DND-41 (cell line): ENCODE measurements at regions not wholly inside any gene's neighbourhood (a gene's known extent, or its start where the extent isn't known, plus 50 kb on each side); places are given as distances from the start of the nearest gene placed in this dataset.

Experiments
- ATAC-seq: fragments of 200-7000 bp; cut with Tn5 transposase; 3 replicates; pipeline ENCODE4 v1.9.1; 2021; ENCODE audit warnings: low read depth; ENCODE audit not compliant: insufficient read depth
- DNase-seq: peaks from one replicate; pipeline ENCODE4 v3.0.0-alpha.2; 2020
- H2AFZ ChIP-seq: 2 replicates; pipeline ENCODE4 v1.6.0; 2012; ENCODE audit warnings: low read depth, low read length
- H3K27ac ChIP-seq: 2 replicates; pipeline ENCODE4 v1.5.1; 2012; ENCODE audit warnings: low read length, inconsistent platforms
- H3K27me3 ChIP-seq: fragments of 200-600 bp; sonication (generic); 2 replicates; pipeline ENCODE4 v1.6.0; 2012; ENCODE audit warnings: low read length, mild to moderate bottlenecking, inconsistent platforms; ENCODE audit not compliant: insufficient read depth, poor library complexity
- H3K36me3 ChIP-seq: 2 replicates; pipeline ENCODE4 v1.5.1; 2012; ENCODE audit warnings: low read length, inconsistent platforms; ENCODE audit not compliant: insufficient read depth
- H3K4me1 ChIP-seq: 2 replicates; pipeline ENCODE4 v1.5.1; 2012; ENCODE audit warnings: mild to moderate bottlenecking, low read length; ENCODE audit not compliant: insufficient read depth
- H3K4me2 ChIP-seq: 2 replicates; pipeline ENCODE4 v1.6.0; 2012; ENCODE audit warnings: mild to moderate bottlenecking, moderate library complexity, low read length, inconsistent platforms; ENCODE audit not compliant: insufficient read depth
- H3K4me3 ChIP-seq, 2 experiments: fragments of 200-600 bp in 1 of 2; shearing (Covaris generic) in 1 of 2; 2 replicates each; pipeline ENCODE4 v1.5.1; 2012 to 2016; ENCODE audit warnings: inconsistent platforms in 2 of 2, low read length in 2 of 2, mild to moderate bottlenecking in 2 of 2, low read depth in 1 of 2, moderate library complexity in 1 of 2
- H3K79me2 ChIP-seq: 2 replicates; pipeline ENCODE4 v1.6.0; 2012; ENCODE audit warnings: low read length, inconsistent platforms; ENCODE audit not compliant: insufficient read depth
- H3K9ac ChIP-seq: 2 replicates; pipeline ENCODE4 v1.6.0; 2012; ENCODE audit warnings: low read depth, mild to moderate bottlenecking, inconsistent platforms, low read length, moderate library complexity
- H3K9me3 ChIP-seq: 2 replicates; pipeline ENCODE4 v1.5.1; 2012; ENCODE audit warnings: low read length, moderate library complexity, mild to moderate bottlenecking, inconsistent platforms; ENCODE audit not compliant: insufficient read depth, severe bottlenecking
- H4K20me1 ChIP-seq: 2 replicates; pipeline ENCODE4 v1.6.0; 2012; ENCODE audit warnings: low read length; ENCODE audit not compliant: insufficient read depth
- EZH2 ChIP-seq: IDR thresholded peaks from 3 replicates; pipeline ENCODE4 v1.6.1; 2012; ENCODE audit warnings: borderline replicate concordance, low read depth, mild to moderate bottlenecking, moderate library complexity, low read length, inconsistent platforms; ENCODE audit not compliant: severe bottlenecking
- TF ChIP-seq, protein P1 (sequence below): IDR thresholded peaks from 2 replicates; pipeline ENCODE4 v1.5.1; 2012; ENCODE audit warnings: borderline replicate concordance, low read length, moderate library complexity, mild to moderate bottlenecking; ENCODE audit not compliant: poor library complexity, severe bottlenecking; ENCODE audit errors: extremely low read depth

DNA sequence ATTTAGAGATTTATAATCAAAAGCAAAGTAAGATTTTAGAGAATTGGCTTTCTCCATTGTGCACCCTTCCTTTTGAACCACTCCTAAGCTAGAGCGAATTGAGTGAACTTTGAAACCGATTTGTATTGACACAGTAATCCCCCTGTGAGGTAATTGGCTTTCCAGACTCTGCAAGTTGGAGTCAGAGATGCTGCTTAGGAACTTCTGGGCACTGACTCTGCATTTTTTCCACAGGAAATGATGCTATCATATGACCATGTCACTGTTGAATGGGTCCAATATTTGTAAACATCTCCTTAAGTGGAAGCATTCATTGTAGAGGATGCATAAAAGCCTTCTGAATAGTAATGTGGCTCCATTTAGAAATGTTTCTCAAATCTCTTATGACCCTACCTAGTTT is 394.4 kb upstream of the ZNF608 start:
- no peak overlapping the region for H3K9ac ChIP-seq
- no peaks in the 10 kb centered on the region for H3K9me3 ChIP-seq
- no peaks in the 10 kb centered on the region for H3K27me3 ChIP-seq
- no peak for TF ChIP-seq EZH2
- TF ChIP-seq, protein P1, sequence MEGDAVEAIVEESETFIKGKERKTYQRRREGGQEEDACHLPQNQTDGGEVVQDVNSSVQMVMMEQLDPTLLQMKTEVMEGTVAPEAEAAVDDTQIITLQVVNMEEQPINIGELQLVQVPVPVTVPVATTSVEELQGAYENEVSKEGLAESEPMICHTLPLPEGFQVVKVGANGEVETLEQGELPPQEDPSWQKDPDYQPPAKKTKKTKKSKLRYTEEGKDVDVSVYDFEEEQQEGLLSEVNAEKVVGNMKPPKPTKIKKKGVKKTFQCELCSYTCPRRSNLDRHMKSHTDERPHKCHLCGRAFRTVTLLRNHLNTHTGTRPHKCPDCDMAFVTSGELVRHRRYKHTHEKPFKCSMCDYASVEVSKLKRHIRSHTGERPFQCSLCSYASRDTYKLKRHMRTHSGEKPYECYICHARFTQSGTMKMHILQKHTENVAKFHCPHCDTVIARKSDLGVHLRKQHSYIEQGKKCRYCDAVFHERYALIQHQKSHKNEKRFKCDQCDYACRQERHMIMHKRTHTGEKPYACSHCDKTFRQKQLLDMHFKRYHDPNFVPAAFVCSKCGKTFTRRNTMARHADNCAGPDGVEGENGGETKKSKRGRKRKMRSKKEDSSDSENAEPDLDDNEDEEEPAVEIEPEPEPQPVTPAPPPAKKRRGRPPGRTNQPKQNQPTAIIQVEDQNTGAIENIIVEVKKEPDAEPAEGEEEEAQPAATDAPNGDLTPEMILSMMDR = no peak
- H3K79me2 ChIP-seq = no peaks in the 10 kb centered on the region
- ATAC-seq (no peak), DNase-seq (no peak)
- no peak overlapping the region for H3K4me3 ChIP-seq
- no peaks in the 10 kb centered on the region for H4K20me1 ChIP-seq
- H3K4me1 ChIP-seq = 0 out of 2 replicates have a peak, but pooled peaks cover 2% of the 10 kb centered on the region
- no peak overlapping the region for H2AFZ ChIP-seq
- no peak overlapping the region for H3K27ac ChIP-seq
- no peaks in the 10 kb centered on the region for H3K36me3 ChIP-seq
- no peak overlapping the region for H3K4me2 ChIP-seq

DNA sequence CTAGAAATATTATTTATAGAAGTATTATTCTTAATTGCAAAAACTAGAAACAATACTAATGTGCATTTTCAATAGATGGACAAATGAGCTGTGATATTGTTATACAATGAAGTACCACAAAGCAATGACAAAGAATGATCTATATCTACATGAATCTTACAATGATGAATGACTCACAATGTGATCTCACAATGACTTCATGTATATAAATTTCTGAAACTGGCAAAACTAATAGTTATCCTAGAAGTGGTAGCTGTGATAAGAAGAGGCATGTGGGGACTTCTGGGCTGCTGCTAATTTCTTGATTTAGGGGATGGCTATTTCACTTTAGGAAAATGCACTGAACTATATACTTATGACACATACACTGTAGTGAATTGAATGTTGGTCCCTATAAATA is 396.0 kb upstream of the ZNF608 start:
- Histone ChIP-seq H3K4me3 (no peak overlapping the region), H3K4me2 (no peak overlapping the region), H3K4me1 (0 out of 2 replicates have a peak, but pooled peaks cover 2% of the 10 kb centered on the region), H3K9ac (no peak overlapping the region), H2AFZ (no peak overlapping the region), H3K9me3 (peaks cover 2% of the 10 kb centered on the region), H3K79me2 (no peaks in the 10 kb centered on the region), H3K27ac (no peak overlapping the region), H3K36me3 (no peaks in the 10 kb centered on the region), H3K27me3 (no peaks in the 10 kb centered on the region), H4K20me1 (no peaks in the 10 kb centered on the region)
- DNase-seq (no peak), ATAC-seq (no peak)
- TF ChIP-seq, protein P1 = no peak
- TF ChIP-seq EZH2 = no peak

- Histone ChIP-seq H3K9ac (no peak overlapping the region), H4K20me1 (no peaks in the 10 kb centered on the region), H3K36me3 (no peaks in the 10 kb centered on the region), H3K79me2 (no peaks in the 10 kb centered on the region), H3K27ac (no peak overlapping the region), H3K4me1 (0 out of 2 replicates have a peak, but pooled peaks cover 2% of the 10 kb centered on the region), H3K27me3 (no peaks in the 10 kb centered on the region), H3K4me2 (no peak overlapping the region), H3K9me3 (peaks cover 2% of the 10 kb centered on the region), H2AFZ (no peak overlapping the region), H3K4me3 (no peak overlapping the region)
- DNase-seq = no peak
- TF ChIP-seq, protein P1 = no peak
- TF ChIP-seq EZH2 = no peak
- ATAC-seq = no peak
Observed at GRCh38 chr5:125143011-125143410, 396.6 kb upstream of the ZNF608 start.

GRCh38 chr5:125148076-125148475 is 401.6 kb upstream of the ZNF608 start:
- H3K4me3 ChIP-seq = no peak overlapping the region
- H3K27me3 ChIP-seq = no peaks in the 10 kb centered on the region
- H2AFZ ChIP-seq = no peak overlapping the region
- peaks cover 7% of the 10 kb centered on the region for H3K4me1 ChIP-seq
- peaks cover 2% of the 10 kb centered on the region for H3K9me3 ChIP-seq
- DNase-seq (no peak), ATAC-seq (no peak)
- TF ChIP-seq, protein P1 = no peak
- TF ChIP-seq EZH2 = no peak
- H4K20me1 ChIP-seq = no peaks in the 10 kb centered on the region
- H3K9ac ChIP-seq = no peak overlapping the region
- H3K27ac ChIP-seq = no peak overlapping the region
- H3K36me3 ChIP-seq = no peaks in the 10 kb centered on the region
- H3K4me2 ChIP-seq = no peak overlapping the region
- H3K79me2 ChIP-seq = no peaks in the 10 kb centered on the region
